GM19467 (cell line): ENCODE measurements at regions not wholly inside any gene's neighbourhood (a gene's known extent, or its start where the extent isn't known, plus 50 kb on each side); places are given as distances from the start of the nearest gene placed in this dataset.
"Not testable (repeated sequence)": the region's sequence is repeated elsewhere in the genome, so short reads cannot be mapped to it uniquely, and the experiment has no call there.

Source experiments
- ATAC-seq: cut with Tn5 transposase; IDR thresholded peaks from one replicate; pipeline ENCODE4 v1.9.1; 2021; ENCODE audit warnings: mild to moderate bottlenecking, moderate library complexity; ENCODE audit not compliant: unreplicated experiment

DNA sequence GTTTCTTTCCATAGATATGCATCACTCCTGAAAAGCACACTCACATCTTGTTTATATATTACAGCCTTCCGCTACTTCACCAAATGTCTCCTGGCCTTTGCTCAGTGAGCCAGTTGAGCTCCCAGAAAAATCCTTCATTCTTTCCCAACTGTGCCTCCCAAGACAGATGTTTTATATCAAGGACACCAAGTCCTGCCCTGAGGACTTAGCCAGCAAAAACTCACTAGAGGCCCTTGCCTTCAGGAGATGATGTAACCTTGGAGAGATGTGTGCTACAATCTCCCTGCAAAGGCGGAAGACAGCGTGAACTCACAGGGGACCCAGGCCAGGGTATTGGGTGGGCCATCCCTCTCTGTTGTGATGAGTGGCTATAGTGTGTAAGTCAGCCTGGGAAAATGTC lies 86.1 kb upstream of the CTAGE1 start:
- ATAC-seq = no peak

DNA sequence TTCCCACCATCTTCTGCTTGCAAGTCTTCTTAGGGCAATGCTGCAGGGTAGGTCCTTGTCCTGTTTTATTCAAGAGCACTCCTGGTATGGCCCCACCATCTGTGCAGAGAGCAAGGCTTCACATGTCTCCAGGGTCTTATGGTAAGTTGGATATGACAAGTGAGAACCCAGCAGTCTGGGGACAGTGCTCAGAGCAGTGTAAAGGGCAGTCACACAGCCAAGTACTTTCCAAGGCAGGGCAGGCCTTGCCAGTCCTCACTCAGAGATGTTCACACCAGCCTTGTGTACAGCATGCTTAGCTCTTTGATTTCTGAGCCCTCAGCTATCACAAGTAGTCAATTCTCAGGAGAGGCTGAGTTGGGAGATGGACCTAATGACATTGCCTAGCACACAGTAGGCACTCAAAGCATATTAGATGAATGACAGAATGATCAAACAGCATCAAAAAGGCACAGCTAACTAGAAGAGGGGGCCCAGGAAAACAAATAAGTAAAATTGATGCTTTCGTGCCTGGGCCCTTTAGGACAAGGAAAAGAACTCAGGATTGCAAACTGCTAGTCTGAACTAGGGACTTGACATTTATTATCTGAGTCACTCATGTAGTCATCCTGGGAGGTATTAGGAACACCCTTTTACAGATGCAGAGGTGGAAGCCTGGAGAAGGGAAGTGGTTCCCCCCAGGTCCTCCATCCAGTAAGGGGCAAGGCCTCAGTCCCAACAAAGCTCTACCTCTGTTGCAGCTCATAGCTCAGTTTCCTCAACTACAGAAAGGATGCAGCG lies 86.7 kb upstream of the CTAGE1 start:
- no peak for ATAC-seq

DNA sequence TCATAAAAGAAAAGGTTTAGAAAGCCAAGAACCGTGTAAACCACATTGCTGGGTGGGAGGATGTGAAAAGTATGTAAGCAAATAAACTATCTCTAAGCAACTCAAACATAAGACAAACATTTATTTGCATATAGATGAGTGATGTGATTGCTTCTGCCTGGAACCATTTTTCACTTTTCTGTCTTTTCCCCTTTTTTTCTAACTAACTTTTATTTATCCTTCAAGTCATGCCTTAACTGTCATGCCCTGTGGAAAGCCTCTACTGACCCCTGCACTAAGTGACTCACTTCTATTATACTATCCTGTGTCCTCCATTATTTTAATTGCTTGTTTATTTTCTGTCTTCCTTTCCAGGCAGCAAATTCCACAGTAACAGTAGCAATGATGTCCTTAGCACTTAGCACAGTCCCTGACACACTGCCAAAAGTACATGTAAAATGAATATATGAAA lies 87.5 kb upstream of the CTAGE1 start:
- ATAC-seq = no peak

DNA sequence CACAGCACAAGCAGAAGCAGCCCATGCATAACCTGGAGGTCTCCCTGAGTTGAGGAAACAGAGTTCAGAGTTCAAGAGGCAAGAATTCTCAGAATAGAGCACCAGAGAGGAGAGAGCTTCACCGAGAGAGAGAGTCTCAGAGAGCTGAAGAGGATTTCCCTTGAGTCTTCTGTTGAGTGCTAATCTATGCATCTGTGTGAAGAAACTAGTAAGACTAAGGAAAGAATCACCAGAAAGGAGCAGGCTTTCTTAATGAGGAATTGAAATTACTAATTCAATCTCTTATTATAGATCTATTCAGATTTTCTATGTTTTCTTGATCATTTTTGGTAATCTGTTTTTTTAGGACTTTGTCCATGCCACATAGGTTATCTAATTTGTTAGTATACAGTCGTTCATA lies 89.3 kb upstream of the CTAGE1 start:
- no peak for ATAC-seq

DNA sequence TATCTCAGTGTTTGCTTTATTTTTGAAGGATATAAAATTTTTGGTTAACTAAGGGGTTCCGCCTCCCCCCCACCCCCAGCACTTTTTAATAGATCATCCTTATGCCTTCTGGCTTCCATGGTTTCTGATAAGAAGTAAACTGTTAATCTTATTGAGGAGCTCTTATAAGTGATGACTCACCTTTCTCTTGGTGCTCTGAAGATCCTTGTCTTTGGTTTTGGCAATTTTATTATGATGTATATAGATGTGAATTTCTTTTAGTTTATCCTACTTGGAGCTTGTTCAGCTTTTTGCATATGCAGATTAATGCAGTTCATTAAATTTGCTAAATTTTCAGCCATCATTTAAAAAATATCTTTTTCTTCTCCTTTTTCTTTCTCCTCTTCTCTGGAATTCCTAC lies 91.7 kb upstream of the CTAGE1 start:
- ATAC-seq = no peak

DNA sequence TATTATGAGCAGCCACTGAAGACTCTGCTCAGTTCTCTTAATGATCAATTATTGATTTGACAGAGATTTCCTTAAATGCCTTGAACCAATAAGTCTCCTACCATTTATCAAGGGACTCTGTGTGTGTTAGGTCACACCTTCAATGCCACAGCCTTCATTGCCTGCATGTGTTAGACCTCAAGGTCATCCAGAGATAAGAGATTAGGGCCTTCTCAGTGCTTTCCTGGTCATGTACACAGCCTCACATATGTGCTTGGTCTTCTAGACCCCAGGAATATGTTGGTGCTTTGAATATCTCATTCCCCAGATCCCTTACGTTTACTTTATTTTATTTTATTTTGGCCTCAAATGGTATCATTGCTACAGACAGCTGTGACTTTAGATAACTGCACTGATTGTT lies 93.0 kb upstream of the CTAGE1 start:
- ATAC-seq = no peak

DNA sequence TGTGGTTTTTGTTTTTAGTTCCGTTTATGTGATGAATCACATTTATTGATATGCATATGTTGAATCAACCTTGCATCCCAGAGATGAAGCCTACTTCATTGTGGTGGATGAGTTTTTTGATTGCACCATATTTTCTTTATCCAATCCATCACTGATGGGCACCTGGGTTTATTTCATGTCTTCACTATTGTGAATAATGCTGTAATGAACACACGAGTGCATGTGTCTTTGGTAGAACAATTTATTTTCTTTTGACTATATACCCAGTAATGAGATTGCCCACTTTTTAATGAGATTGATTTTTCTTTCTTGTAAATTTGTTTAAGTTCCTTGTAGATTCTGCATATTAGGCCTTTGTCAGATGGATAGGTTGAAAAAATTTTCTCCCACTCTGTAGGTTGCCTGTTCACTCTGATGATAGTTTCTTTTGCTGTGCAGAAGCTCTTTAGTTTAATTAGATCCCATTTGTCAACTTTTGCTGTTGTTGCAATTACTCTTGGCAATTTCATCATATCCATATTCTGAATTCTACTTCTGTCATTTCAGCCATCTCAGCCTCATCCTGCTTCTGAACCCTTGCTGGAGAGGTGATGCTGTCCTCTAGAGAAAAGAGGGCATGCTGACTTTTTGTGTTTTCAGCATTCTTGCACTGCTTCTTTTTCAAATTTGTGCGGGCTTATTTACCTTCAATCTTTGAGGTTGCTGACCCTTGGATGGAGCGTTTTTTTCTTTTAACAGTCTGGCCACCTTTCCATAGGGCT lies 96.2 kb upstream of the CTAGE1 start:
- ATAC-seq = no peak

DNA sequence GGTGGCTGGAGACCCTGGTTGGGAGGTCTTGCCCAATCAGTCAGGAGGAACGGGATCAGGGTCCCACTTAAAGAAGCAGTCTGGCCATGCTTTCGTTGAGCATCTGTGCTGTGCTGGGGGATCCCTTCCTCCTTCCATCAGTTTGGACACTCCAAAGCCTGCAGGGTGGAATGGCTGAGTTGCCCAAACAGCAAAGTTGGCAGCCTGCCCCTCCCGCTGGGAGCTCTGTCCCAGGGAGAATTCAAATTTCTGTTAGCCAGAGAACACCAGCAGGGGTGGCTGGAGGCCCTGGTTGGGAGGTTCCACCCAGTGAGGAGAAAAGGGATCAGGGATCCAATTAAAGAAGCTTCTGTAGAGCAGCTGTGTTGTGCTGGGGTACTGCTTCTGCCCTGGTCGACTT lies 96.9 kb upstream of the CTAGE1 start:
- no peak for ATAC-seq

DNA sequence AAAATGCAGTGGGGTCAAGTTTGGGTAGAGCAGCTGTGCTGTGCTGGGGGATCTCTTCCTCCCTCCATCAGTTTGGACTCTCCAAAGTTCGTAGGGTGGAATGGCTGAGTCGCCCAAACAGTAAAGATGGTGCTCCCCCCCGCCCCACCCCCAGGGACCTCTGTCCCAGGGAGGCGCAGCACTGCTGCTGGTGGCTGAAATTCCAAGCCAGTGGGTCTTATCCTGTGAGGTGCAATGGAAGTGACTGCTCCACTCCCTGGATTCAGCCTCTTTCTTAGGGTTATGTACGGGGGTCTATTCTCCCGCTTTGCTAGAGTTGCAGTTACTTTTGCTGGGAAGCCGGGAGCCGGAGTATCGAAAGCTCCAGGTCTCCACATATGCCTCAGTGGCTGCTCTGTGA lies 97.5 kb upstream of the CTAGE1 start:
- no peak for ATAC-seq

DNA sequence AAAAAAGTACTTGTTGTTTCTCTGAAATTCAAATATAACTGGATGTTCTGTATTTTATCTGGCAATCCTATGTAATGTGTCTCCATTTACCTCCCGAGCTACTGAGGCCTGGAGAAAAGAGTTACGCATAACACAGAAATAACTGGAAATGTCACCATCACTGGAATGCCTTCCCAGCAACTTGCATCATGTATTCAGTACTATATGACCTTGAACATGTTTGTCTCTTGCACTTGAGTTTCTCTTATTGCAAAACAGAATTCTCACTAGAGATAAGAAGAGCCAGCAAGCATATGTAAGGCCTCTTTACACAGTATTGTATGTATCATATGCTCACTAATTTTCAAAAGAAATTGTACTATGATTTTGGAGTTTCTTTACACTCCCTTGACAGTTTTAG lies 99.6 kb upstream of the CTAGE1 start:
- ATAC-seq = no peak

DNA sequence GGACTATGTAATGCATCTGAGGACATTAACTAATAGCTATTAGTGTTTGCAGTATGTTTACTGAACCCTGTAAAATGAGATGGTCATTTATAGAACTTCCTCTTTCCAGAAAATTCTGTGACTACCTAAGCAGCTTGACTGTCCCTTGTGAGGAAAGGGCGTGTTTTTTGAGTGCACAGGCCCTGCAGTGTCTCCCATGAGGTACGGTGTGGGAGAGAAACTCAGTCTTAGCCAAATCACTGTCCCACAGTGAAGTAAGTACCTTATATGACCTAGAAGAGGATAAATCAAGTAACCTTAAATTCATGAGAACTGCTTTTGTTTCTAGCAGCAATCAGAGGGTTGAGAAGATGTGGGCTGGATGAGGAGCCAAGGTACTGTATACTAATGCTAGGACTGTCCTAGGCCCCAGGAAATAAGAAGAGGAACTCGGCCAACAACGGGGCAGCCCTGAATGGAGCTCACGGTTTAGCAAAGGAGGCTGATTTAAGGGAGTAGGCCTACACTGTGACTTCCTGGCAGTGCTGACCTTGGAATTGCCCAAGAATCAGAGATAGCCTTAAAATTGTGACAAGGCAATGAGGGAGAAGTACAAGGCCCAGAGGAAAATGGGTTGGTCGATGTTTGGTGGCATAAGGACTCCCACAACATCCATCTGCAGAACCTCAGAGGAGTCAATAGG lies 103.5 kb upstream of the CTAGE1 start:
- no peak for ATAC-seq

DNA sequence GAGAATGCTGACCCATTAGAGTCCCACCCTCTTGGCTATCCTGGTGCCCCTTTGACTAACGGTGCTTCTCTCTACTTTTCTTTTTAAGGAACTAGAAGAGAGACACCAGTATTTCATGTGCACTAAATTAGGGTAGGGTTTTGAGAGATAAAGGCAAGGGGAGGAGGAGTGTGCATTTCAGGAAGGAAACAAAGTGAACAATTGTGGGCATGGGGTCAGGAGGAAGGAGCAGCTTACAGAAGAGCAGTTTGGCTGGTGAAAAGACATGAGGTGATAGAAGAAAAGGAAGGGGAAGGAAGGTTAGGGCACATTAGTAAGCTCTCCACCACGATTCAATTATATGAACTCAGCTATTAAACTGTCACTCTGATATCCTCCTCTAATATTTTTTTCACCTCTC lies 105.8 kb upstream of the CTAGE1 start:
- no peak for ATAC-seq

DNA sequence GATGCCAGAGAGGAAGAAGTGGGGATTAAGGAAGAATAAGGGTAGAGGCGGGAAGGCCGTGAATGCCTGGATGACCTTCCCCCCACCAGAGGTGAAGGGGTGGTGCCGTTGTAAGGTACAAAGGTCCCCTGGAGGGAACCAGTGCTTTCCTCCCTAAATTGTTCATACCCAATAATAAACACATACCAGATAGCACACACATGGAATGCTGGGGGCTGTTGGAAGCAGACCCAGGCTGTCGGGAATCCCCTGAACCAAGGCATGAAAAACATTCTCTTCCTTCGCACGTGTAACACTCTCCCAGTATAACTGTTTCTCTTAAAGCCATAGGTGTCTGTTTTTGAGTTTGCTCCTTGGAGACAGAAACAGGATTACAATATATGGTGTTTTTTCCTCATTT lies 107.1 kb upstream of the CTAGE1 start:
- no peak for ATAC-seq

DNA sequence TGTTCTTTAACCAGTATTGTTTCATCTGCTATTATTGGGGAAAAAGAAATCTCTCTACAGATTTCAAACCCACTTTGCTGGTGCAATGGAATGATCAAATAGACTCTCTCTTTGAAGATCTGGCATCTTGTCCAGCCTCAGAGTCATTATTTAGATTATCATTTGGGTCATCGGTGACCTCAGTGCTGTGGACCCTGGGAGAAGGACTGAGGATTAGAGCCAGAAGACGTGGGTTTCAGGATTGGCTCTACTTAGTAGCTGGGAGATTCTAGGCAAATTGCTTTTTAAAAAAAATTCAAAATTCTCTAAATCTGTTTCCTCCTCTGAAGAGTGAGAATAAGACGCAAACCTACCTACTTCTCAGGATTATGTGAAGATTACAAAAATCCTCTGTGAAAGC lies 107.6 kb upstream of the CTAGE1 start:
- ATAC-seq = no peak

DNA sequence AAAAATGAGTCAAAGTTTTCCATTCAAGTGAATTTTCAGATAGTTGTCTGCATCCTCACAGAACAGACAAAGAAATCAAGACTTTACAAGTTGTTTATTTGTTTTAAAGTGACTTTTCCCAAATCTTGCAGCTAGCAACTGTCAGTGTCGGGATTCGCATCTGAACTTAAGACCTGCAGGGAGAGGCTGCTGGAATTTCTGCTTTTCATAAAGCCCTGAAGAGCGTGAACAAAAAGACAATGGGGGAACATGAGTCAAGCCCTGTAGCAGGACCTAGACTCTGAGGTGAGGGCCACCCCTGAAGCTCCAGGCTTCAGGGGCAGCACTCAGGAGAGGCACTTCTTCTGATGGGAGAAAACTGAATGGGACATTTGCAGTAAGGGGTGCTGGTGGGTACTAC lies 108.2 kb upstream of the CTAGE1 start:
- no peak for ATAC-seq

DNA sequence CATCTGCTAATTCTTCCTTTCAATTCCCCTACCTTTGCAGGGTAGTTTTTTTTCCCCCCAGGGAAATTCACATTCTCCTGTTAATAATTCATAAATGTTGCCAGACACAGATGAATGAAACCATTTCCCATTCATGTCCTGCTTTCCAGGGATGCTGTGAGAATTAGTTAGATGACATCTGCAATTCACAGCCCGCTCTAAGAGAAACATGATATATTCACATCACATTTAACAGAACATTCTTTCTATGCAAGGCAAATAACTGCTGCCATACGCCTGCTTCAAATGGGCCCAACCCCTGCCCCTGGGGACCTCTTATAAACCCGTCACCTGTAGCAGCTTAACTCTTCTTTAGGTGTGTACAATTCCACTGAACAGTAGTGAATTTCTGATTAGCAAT lies 110.6 kb upstream of the CTAGE1 start:
- ATAC-seq = no peak

DNA sequence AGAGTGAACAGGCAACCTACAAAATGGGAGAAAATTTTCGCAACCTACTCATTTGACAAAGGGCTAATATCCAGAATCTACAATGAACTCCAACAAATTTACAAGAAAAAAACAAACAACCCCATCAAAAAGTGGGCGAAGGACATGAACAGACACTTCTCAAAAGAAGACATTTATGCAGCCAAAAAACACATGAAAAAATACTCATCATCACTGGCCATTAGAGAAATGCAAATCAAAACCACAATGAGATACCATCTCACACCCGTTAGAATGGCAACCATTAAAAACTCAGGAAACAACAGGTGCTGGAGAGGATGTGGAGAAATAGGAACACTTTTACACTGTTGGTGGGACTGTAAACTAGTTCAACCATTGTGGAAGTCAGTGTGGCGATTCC lies 117.0 kb upstream of the CTAGE1 start:
- not testable (repeated sequence) for ATAC-seq

DNA sequence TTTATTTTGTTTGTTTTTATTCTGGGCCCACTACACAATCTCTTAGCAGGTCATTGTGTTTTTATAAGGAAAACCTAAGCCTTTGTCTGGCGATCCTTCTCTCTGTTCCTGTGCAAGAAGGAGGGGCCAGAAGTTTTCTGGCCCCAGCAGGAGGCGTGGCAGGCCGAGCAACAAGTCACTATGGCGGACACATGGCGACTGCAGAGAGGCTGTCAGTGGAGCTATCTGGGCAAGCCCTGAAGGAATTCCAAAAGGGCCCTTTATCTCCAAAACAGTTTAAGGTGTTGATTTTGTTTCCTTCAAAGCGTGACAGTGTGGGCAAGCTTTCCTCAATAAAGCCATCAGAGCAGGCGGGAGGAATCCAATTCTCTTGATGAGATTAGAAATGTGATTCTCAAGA lies 118.8 kb upstream of the CTAGE1 start:
- ATAC-seq = no peak

DNA sequence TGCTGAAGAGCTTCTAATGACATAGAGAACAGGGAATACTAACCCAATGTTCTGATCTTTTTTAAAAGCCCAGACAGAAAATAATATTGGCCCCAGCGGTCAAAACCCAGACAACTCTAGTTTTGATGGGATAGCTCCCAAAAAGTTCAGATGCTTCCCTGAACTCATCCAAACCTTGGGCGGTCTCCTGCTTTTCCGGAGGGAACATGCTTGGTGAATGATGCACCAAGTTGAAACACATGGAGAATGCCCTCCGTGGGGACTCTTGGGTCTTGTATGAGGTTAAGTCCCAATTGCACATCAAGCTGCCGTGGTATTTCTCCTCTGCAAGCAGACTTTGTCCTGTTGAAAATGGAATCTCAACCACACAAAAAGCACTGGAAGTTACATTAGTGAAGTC lies 120.7 kb upstream of the CTAGE1 start:
- no peak for ATAC-seq

DNA sequence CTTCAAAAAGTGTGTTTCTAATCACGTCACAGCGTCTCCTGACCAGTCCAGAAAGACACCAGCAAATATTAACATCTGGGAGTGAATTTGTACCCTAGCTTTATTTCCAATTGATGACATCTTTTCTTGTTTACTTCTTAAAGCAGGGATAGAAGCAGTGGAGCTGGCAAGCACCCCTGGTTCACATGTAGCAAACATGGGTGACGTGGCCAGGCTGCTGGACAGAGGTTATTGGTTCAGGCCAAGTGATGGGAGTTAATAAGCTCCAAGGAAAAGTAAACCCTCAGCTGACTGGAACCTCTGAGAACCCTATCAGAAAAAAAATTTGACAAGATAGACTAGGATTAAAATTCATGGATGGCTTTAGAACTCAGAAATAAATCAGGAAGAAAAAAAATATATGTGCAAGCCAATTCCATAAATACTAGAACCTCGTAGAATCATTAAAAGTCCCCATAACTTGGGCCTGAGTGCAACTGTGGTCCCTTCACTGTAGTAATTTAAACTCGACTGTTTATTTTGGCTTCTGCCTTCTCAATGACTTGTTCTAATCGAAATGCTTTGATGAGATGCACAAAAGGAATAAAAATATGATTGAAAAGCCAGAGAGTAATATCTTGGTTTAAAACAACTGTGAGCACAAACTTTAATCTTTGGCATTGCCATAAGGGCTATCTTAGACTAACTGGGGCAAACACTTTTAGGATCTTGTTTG lies 121.5 kb upstream of the CTAGE1 start:
- no peak for ATAC-seq

DNA sequence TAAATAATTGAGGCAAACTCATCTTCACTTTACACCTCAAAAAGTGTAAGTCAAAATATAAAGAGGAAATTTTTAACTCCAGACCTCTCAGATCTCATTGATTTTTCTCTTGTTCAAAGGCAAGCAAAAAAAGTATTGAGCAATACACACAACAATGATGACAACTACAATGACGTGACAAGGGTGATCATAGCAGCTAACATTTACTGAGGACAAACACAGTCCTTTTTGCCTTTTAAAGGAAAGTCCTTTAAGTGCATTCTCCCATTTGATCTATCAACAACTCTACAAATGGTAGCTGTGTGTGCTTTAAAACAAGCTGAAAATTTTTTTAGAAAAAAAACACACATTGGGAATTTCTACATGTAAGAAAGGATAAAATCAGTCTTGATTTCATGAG lies 123.5 kb upstream of the CTAGE1 start:
- no peak for ATAC-seq
